NCI-H2196 (cell line): ENCODE measurements at regions not wholly inside any gene's neighbourhood (a gene's known extent, or its start where the extent isn't known, plus 50 kb on each side); places are given as distances from the start of the nearest gene placed in this dataset.

Source experiments
- DNase-seq: peaks from one replicate; lab custom pipeline; 2025; ENCODE audit not compliant: unreplicated experiment; lab: John Stamatoyannopoulos, UW

DNA sequence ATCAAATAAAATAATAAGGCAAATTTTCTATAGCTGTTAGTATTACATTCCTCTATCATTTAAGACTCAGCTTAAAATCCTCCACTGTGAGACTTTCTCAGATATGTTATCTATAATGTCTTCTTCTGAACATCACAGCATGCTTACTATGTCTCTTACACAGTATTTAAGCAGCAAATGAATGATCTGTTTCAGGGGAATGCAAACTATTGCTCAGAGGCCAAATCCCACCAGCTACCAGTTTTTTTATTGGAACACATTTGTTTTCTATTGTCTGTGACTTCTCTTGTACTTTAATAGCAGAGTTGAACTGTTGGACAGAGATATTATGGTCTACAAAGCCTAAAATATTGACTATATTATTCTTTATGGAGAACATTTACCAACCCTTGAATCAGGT lies 59.6 kb downstream of the C3orf38 start:
- DNase-seq, result no peak

GRCh38 chr3:88211096-88211890 lies 61.5 kb downstream of the C3orf38 start:
- no peak for DNase-seq

- DNase-seq, result peak; percentile 6
Measured at GRCh38 chr3:88219138-88219792, 69.5 kb downstream of the C3orf38 start.

GRCh38 chr3:88220126-88220525 lies 70.4 kb downstream of the C3orf38 start:
- DNase-seq, result no peak

- no peak for DNase-seq
Measured at GRCh38 chr3:88221726-88222125, 72.0 kb downstream of the C3orf38 start.

- DNase-seq, result no peak
Measured at GRCh38 chr3:88222343-88222742, 72.6 kb downstream of the C3orf38 start.

- no peak for DNase-seq
Measured at GRCh38 chr3:88225326-88226008, 75.7 kb downstream of the C3orf38 start.

GRCh38 chr3:88226910-88227309 lies 77.2 kb downstream of the C3orf38 start:
- no peak for DNase-seq

GRCh38 chr3:88230638-88231037 lies 80.9 kb downstream of the C3orf38 start:
- DNase-seq, result no peak

DNA sequence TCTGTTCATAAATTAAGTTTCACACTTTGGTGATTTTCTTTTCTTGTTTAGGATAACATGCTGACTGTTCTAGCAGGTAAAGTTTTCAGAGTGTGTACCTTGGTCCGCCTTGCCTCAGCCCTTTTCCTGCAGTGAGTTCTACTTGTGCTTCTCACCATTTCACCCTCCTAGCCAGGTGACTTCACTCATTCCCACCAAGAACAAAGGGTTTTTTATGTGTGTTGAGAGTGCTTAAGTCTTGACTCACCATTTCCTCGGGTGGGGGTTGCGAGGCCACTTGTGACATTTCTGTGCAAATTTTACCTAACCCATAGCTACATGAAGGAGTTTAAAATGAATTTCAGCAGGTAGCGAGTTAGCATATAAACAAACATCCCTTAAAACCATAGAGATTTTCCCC lies 81.4 kb downstream of the C3orf38 start:
- no peak for DNase-seq

DNA sequence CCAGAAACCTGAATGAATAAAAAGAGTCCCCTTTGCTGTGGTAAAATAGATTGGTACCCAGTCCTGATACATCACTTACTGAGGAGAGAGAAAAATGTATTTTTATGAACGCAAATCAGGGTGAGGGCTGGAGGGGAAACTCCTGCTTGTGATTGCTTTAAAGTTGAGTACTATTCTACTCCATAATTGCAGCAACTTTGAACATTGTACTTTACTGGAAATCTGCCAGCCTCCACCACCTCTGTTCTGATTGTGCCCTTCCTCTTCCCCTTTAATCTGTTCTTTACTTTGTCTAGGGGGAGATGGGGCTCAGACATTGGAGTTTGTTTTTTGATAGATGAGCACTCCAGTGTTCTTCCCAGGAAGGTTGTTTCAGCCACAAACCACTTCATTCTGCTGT lies 81.9 kb downstream of the C3orf38 start:
- no peak for DNase-seq

GRCh38 chr3:88235102-88235501 lies 85.3 kb downstream of the C3orf38 start:
- no peak for DNase-seq

- no peak for DNase-seq
Measured at GRCh38 chr3:88239870-88240269, 90.1 kb downstream of the C3orf38 start.

- no peak for DNase-seq
Measured at GRCh38 chr3:88248658-88249057, 98.9 kb downstream of the C3orf38 start.

DNA sequence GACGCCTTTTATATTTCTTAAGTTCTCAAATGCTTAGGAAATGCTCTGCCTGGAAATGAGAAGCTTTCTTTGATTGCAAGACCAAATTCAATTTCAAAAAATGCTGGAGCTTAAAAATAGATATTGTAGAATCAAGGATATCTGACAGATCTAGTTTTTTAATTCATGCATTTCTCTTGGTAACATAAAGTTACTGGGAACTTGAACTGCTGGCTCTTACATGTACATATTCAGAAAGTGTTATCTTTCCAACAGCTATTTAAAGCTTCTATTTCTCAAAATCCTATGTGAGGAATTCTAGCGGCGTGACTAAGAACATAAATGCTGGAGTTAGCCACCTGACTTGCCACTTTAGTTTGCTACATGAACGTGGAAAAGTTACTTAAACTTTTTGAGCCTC lies 109.3 kb downstream of the C3orf38 start:
- no peak for DNase-seq

DNA sequence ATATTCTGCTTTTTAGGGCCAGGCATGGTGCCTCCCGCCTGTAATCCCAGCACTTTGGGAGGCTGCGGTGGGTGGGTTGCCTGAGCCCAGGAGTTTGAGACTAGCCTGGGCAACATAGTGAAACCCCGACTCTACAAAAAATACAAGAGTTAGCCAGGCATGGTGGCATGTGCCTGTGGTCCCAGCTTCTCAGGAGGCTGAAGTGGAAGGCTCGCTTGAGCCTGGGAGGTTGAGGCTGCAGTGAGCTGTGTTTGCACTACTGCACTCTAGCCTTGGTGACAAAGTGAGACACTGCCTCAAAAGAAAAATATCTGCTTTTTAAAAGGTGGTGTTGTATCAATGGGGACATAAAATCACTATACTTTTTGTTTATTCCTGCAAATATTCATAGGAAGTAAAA lies 112.8 kb downstream of the C3orf38 start:
- DNase-seq, result no peak

- DNase-seq, result no peak
Measured at GRCh38 chr3:88263417-88264100, 113.8 kb downstream of the C3orf38 start.

DNA sequence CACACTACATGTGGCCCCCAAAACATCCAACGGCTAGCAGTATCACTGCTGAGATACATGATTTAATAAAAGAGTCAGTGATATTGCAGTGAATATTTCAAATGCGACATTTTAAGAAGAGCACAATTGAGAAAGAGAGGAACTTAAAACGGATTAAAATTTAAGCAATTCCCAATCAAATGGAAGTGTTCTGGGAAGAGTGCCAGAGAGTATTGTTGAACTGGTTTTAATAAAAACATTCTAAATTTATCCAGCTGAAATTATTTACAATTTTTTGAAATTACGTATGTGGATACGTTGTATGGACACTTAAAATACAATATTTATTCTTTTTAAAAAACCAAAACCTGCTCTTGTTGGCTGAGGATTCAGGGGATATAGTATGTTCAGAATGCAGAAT lies 117.7 kb downstream of the C3orf38 start:
- DNase-seq, result no peak

DNA sequence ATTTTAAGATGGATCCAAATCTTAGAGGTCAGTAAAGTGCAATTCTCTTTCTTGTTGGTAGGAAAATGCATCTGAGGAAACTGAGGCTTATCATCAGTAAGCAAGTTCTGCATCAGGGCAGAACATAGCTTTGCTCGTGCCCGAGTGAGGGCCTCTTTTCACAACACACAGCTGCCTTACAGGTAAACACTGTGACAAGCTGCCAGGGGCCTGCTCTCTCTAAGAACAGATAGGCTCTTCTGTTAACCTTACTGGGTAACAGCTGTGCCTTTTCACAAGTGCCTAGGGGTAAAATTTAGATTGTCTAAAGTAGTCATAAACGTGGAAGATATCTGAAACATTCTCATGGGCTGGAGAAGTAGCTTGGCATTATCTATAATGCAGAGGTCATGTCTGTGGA lies 118.1 kb downstream of the C3orf38 start:
- DNase-seq, result no peak

GRCh38 chr3:88280326-88280725 lies 130.6 kb downstream of the C3orf38 start:
- no peak for DNase-seq

GRCh38 chr3:88282528-88283241 lies 132.9 kb downstream of the C3orf38 start:
- no peak for DNase-seq
